CD4-positive, alpha-beta T cell treated with Interferon gamma for 1 hour (primary cell): ENCODE measurements at regions not wholly inside any gene's neighbourhood (a gene's known extent, or its start where the extent isn't known, plus 50 kb on each side); places are given as distances from the start of the nearest gene placed in this dataset.
A peak's percentile ranks its signal among the peaks of the same experiment; 100 is the strongest.

Source experiments
- DNase-seq: peaks from one replicate; pipeline ENCODE4 v3.0.0-alpha.2; 2020

DNA sequence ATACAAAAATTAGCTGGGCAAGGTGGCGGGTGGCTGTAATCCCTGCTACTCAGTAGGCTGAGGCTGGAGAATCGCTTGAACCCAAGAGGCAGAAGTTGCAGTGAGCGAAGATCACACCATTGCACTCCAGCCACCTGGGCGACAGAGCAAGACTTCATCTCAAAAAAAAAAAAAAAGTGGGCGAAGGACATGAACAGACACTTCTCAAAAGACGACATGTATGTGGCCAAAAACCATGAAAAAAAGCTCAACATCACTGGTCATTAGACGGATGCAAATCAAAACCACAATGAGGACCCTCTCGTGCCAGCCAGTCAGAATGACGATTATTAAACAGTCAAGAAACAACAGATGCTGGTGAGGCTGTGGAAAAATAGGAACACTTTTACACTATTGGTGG lies 344.9 kb upstream of the JARID2 start:
- no peak for DNase-seq

DNA sequence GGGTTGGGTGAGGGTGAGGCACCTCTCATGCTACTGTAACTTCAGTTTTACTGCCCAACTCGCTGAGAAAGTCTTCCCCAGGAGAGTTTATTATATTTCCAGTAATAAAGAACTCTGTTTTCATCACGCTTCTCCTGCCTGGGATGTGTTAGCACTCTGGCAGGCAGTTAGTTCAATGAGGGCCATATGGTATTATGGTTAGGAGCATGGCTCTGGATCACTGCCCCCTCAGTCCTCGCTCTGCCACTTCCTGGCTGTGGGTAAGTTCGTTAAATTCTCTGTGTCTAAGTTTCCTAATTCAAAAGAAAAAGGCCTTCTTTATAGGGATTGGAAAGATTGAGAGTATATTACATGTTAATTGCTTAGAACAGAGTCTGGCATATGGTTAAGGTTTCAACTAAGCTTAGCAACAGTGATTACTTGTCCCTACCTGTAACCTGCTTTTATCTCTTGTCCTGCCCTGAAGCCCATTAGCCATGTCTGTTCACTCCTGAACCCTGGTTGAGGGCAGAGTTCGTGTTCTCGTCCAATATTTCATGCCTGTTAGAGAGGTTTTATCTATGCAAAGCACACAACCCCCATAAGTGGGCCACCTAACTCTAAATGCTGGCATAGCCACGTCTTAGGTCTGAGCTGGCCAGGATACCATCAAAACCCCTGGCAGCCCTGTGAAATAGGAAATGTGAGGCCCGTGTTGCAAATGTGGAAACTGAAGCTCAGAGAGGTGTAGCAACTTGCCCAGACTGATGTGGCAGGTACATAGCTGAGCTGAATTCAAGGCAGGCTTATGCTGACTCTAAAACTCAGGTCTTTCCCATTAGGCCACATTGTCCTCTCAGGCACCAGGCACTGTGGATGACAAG lies 342.5 kb upstream of the JARID2 start:
- DNase-seq: no peak

DNA sequence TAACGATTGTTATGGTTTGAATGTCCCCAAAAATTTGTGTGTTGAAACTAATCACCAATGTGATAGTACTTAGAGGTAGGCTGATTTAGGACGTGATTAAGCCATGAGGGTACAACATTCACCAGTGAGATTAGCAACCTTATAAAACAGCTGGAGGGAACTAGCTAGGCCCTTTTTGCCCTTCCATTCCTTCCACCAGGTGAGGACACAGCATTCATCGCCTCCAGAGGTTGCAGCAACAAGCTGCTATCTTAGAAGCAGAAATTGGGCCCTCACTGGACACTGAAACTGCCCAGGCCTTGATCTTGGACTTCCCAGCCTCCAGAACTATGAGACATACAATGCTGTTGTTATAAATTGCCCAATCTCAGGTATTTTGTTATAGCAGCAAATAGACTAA lies 340.7 kb upstream of the JARID2 start:
- no peak for DNase-seq

DNA sequence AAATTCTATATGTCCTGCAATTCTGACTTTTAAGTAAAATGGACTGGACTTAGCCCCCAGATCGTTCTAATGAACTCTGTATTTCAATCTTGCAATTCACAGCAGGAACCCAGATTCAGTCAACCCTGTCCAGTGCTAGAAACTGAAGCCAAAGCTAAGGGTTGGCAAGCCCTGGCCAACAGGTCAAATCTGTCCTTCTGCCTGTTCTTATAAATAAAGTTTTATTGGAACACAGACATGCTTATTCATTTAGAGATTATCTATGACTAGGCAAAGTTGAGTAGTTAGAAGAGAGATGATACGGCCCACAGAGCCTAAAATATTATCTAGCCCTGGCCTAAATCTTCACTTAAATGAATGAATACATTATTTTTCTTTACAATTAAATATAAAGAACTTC lies 339.2 kb upstream of the JARID2 start:
- no peak for DNase-seq

DNA sequence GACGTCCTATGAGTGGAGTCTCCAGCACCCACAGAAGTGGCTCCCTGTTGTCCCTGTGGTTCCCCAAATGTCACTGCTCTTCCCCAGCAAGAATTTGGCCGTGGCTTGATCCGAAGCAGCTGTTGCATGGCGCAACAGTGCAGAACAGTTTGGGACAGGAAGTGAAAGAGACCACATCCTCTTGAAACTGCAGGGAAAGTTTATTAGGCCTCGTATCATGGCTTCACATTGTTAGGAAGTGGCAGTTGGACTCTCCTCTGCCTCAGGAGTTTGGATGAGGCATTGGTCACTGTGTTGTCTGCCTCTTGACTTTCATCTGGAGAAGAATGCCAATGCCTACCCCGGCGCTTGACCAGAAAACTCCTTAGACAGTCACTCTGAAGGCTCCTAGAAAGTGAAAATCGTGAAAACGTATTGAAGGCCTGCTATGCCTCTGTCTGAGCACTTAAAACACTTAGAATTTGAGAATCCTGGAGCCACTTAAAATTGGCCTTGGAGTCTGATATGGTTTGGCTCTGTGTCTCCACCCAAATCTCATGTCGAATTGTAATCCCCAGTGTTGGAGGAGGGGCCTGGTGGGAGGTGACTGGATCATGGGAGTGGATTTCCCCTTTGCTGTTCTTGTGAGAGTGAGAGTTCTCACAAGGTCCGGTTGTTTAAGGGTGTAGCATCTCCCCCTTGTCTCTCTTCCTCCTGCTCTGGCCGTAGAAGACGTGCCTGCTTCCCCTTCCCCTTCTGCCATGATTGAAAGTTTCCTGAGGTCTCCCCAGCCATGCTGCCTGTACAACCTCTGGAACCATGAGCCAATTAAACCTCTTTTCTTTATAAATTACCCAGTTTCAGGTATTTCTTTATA lies 334.9 kb upstream of the JARID2 start:
- peak; percentile 70 for DNase-seq

DNA sequence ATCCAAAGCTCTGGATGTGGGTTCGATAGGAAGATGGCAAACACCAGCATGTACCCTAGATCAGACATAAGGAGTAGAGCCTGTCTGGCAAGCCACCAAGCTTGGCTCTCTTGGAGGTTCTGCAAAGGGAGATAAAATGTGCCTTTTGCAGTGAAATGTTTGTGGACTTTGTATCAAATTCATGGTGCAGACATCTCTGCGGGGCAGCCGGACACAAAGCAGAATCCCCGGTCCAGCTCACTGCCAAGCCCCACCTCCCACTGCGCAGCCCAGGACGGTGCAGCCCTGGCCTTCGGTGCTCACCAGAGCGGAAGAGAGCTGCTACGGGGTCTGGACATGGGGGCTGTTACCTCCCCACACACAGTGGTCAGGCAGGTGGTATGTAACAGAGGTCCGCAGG lies 333.6 kb upstream of the JARID2 start:
- DNase-seq: no peak

DNA sequence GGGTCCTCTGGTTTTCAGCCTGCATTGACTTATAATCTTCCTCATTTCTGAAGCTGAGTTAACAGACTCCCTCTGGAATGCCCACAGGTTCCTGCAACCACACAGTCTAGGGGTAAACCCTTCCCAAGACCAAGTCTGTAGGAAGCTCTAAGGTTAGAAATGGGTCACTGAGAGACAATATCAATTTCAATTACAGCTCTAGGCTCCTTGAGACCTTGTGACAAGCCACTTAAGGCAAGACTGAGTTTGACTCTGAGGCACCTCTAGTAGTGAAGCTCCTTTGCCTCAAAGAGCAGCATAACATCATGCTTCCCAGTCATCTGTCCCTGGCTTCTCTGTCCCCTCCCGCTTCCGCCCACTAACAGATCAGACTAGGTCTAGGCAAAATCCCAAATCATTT lies 333.2 kb upstream of the JARID2 start:
- no peak for DNase-seq

DNA sequence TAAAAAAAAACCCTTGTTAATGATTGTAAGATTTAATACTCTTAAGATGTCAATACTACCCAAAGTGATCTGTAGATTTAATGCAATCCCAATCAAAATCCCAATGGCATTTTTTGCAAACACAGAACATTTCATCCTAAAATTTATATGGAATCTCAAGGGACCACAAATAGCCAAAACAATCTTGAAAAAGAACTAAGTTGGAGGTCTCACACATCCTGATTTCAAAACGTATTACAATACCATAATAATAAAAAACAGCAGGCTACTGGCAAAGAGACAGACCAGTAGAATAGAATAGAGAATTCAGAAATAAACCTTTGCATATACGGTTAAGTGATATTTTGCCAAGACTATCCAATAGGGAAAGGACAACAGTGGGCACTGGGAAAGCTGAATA lies 331.9 kb upstream of the JARID2 start:
- DNase-seq: no peak

DNA sequence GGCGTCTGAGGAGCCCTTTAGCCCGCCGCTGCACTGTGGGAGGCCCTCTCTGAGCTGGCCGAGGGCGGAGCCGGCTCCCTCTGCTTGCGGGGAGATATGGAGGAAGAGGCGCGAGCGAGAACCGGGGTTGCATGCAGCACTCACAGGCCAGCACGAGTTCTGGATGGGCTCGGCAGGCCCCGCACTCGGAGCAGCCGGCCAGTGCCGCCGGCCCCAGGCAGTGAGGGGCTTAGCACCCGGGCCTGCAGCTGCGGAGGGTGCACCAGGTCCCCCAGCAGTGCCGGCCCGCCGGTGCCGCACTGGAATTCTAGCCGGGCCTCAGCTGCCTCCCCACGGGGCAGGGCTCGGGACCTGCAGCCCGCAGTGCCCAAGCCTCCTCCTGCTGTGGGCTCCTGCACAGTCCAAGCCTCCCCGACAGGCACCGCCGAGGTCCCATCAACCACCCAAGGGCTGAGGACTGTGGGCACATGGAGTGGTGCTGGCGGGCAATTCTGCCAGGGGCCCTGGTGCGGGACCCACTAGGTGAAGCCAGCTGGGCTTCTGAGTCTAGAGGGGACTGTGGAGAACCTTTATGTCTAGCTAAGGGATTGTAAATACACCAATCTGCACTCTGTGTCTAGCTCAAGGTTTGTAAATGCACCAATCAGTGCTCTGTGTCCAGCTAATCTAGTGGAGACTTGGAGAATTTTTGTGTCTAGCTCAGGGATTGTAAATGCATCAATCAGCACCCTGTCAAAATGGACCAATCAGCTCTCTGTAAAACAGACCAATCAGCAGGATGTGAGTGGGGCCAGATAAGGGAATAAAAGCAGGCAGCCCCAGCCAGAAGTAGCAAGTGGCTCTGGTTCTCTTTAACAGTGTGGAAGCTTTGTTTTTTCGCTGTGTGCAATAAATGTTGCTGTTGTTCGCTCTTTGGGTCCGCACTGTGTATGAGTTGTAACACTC lies 329.7 kb upstream of the JARID2 start:
- DNase-seq: no peak

DNA sequence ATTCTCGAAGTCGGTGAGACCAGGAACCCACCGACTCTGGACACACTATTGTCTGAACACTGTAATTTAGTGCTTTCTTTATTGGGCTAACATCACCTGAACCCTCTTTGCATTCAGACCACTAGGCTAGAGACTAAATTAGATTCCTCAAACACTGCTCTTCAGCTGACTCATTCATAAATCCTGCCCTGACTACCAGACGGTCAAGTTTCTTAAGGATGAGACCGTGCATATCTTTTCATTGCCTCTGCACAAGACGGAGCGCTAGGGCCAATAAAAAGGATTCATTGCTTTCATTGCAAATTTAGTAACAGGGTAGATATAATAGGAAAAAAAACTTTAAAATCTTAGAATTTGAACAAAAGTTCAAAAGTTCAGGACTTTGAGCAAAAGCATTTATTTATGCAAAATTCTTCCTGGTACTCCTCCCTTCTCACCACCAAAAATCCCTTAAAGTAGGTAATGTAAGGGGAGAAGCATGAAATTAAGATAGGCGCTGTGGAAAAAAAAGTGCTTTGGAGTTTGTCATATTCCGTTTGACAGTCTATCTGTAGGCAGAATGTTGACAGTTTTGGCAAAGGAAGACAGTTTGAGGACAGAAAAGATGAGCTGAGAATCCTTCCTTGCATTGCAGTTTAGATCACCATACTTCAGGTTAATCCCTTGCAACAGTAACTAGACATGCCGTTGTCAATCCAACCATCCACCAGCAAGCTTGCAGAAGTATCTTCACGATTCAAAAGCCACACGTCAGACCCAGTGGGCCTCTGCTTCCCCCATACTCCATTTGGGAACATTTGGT lies 328.6 kb upstream of the JARID2 start:
- no peak for DNase-seq

DNA sequence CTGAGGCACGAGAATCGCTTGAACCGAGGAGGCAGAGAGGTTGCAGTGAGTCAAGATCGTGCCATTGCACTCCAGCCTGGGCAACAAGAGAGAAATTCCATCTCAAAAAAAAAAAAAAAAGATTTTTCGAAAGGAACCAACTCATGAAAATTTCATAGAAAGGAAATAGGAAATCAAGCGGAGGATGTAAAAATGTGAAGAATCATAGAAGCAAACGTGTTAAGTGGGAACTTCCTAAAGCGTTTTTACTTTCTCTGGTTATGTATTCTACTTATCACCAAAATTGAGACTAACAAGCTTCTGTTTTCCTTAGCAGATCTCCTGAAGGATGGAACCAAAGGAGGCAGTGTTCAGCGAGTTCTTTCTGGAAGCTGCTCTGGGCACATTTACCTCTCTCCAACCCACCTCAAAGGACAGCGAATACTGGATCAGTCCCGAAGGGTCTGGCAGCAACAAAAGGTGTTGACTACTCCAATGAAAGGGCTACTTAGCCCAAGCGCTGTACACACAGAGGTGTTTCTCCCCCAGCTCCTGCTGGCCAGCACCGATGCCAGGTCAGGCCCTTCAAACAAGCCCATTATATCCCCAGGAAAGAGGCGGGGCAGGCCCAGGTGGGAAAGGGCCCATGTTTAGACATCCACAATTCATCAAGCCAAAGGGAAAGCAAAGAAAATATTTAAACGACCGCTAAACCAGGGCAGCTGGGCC lies 327.5 kb upstream of the JARID2 start:
- no peak for DNase-seq

DNA sequence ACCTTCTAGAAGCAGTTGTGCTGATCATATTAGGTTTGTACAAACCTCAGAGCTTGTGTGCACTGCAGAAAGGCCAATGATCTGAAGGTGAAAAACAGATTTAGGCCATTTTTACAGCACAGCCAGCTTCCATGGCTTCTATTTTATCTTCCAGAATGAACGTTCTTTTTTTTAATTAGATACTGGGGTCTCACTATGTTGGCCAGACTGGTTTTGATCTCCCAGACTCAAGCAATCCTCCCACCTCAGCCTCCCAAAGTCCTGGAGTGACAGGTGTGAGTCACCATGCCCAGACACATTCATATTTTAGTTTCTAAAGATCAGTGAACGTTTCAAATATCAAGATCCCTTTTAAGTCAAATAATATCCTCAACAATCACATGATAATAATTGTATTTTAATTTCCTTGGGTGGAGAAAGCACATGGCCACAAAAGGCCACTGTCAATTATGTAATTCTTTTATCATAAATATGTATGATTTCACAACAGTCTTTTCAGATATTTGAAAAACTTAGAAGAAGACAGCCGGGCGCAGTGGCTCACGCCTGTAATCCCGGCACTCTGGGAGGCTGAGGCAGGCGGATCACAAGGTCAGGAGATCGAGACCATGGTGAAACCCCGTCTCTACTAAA lies 326.7 kb upstream of the JARID2 start:
- no peak for DNase-seq

DNA sequence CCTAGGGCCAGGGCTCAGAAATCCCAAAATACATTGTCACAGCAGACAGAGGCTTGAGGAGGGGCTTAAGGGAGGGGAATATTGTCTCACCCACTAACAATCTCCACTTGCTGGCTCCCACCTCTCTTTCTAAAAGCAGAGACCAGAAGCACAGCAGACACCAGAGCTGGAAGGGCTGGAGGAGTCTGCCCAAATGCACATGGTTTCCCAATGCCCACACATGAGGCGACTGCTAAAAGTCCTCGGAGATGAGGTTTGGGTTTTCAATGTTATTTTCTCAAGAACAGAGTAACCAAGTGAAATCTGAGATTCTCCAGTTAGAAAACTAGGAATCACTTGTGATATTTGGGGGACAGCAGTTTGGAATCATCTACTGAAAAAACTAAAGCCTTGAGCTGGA lies 325.6 kb upstream of the JARID2 start:
- no peak for DNase-seq

DNA sequence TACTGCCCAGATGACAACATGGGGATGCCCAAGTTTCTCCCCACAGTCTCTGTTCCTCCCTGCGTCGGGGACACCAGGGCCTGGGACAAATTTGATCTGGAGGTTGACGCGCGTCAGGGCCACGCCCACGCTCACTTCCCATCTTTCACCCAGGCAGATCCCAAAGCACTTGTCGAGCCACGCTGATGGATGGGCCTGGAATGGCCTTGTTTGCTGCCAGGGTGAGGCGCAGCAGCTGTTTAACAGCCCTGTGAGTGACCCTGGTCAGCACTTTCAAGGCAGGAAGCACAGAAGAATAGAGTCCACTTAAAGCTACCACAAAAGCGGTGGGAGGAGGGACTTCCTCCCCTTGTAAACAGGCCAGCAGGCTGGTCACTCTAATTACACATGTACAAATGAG lies 324.7 kb upstream of the JARID2 start:
- peak; percentile 72 for DNase-seq

DNA sequence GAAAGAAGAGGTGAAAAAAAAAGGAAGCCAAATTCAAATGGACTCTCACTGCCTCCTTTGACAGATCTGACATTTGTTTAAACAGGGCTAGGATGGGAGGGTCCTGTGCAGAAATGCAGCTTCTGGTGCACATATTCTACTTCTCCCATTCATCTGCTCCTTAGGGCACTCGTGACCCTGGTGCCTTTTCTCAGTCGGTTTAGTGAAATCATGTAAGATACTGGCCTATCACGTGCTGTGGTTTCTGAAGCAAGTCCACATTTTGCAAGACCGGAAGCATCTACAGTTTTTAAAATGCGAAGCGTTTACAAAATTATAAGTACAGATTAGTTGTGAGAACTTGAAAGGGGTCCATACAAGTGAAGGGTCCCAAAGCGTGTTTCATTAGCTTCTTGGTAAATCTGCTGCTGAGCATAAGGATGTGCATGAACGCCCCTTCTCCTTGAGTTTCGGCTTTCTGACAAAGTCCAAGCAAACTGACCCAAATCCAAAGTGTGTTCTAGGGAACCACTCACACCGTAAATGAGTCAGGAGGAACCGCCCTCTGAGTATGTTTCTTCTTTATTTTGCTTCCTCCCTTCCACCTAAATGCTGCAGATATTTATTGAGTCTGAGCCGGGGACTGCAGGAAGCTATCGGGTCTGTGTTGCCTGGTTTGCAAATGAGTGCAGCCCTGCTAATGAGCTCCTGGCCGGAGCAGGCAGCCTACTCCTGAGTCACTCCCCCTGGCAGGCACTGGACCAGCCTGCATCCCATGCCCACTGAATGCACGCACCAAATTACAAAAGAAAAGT lies 323.8 kb upstream of the JARID2 start:
- peak; percentile 53 for DNase-seq

DNA sequence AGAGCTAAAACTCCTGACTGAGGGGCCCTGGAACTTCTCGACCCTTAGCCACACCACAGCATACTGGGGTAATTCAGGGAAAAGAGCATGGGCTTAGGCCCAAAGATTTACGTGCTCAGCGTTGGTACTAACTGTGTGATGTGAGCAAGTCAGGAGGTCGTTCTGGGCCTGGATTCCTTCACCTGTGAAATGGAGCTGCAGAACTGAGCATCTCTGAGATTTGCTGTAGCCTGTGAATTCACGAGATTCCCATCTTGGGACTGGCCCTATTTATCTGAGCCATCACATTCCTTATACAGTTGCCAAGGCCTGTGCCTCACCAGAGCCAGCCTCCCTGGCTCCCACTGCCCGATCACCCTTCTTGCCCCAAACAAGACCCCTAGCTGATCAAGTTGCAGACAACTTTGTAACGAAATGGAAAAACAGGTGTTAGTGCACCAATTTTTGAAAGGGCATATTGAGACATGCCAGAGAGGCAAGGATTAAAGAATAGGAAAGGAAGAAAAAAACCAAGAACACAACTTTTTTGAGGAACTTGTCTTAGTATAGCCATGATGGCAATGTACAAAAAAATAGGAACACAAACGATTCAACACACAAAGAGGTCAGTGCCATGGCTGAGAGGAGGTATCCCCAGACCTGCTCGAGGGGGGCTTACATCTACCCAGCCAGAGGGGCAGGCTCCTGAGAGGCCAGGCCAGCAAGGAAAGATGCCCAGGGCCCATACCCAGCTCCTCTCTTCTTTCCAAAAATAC lies 323.0 kb upstream of the JARID2 start:
- DNase-seq: no peak

DNA sequence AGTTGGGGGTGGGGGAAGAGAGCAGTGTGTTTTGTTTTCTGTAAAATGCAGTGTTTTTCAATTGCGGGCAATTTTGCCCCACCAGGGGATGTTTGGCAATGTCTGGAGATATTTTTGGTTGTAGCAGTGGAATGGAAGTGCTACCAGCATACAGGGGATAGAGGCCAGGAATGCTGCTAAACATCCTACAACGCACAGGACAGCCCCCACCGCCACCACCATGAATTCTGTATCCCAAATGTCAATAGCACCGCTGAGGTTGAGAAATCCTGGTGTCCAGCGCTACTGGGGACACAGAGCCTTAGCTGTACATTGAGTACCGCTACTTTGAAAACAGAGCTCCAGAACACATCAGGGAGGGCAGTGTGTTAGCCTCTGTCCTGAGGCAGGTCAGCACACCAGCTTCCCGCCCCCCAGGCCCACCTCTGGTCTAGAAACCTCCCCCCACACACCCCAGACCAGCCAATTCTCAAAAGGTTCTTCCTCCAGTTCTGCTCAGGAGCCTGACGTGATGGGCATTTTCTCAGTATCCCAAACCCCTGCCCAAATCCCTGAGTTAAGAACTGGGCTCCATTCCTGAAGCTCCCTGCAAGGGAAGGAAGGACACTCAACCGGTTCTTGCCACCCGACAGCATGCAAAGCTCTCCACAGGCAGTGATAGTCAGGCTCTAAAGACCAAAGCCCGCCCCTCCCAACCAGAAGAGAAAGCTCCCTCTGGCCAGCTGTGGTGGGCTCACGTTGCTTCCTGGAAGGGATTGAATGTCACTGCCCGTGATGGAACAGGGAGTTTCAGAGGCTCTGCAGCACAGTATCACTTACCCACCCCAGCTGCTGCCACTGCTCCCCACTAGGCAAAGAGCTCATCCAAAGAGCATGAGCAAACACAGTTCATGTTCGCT lies 321.5 kb upstream of the JARID2 start:
- DNase-seq: no peak

DNA sequence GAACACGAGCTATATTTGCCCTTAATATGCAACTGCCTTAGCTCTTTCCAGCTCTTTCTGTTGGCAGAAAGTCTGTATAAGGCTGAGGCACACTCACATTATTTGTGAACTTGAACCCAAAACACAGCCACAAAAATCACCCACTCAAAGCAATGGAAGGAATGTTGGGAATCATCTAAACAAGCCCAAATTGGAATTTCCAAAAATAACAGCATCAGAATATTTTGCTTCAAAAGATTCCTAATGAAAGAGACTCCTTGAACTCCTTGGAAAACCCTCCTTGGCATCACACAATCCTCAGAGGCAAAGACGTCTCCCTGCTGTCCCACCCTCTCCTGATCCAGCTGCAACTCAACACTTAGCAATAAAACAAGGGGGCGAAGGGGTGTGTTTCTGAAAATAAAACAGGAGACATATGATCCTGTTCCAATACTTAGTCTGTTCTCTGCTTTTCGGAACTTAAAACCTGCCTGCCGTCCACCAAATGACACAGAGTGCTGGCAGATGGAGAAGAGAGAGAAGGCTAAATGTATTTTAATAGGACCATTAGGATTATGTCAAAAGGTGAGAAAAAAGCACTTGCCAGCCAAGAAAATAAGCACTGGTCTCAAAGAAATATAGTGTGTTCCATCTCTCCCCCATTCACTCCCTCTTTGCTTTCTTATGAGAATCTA lies 320.7 kb upstream of the JARID2 start:
- DNase-seq: no peak
